ENCODE measurements at regions not wholly inside any gene's neighbourhood (a gene's known extent, or its start where the extent isn't known, plus 50 kb on each side); places are given as distances from the start of the nearest gene placed in this dataset.
A peak's percentile ranks its signal among the peaks of the same experiment; 100 is the strongest.

DNA sequence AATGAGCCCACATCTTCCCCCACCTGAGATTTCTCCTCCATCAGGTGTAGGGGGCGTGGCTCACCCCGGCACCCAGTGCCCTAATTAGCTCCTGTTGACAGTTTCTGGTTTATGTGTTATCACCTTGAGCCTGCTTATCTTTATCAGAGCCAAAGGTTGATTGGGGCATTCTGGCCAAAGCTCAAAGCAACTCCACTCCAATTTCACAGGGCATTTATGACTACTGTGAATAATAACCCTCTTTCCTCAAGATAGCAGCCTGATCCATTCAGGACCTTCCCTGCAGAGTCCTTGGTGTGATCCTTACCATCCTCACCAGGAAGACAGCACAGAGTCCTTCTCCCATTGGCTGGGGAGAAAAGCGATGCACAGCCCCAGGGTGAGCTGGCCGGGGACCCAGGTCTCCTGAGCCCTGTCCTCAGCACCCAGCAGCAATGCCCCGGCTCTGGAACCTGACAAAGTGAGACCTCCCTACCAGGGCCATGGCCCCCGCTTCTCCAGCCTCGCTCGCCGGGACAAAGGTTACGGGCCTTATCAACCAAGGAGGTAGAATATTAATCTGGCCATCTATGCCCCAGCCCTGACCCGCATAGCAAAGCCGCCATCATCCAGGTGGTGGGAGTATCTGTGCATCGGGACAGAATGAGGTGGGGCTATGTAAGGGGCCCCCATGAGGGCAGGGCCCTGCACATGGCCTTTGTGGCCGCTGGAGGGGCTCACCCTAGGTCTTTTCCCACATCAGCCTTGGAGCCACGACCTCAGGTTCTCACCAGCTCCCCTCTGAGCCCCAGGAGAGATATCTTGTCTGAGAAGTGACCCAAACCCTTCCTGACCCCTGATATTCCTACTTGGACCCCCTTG, 64.5 kb downstream of the ZFP36L2 start:
- no peaks in the 10 kb centered on the region for H3K79me2 ChIP-seq
- TF ChIP-seq, protein P1, sequence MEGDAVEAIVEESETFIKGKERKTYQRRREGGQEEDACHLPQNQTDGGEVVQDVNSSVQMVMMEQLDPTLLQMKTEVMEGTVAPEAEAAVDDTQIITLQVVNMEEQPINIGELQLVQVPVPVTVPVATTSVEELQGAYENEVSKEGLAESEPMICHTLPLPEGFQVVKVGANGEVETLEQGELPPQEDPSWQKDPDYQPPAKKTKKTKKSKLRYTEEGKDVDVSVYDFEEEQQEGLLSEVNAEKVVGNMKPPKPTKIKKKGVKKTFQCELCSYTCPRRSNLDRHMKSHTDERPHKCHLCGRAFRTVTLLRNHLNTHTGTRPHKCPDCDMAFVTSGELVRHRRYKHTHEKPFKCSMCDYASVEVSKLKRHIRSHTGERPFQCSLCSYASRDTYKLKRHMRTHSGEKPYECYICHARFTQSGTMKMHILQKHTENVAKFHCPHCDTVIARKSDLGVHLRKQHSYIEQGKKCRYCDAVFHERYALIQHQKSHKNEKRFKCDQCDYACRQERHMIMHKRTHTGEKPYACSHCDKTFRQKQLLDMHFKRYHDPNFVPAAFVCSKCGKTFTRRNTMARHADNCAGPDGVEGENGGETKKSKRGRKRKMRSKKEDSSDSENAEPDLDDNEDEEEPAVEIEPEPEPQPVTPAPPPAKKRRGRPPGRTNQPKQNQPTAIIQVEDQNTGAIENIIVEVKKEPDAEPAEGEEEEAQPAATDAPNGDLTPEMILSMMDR (IDR thresholded peaks at IDR 0.05) = no peak
- no peaks in the 10 kb centered on the region for H3K9me3 ChIP-seq (ENCODE audit: control insufficient read depth, low read length)
- no peak overlapping the region for H3K4me2 ChIP-seq (ENCODE audit: low read length)
- H3K9ac ChIP-seq = no peak overlapping the region
- no peaks in the 10 kb centered on the region for H3K36me3 ChIP-seq (ENCODE audit: control insufficient read depth, insufficient read depth, low read length)
- no peaks in the 10 kb centered on the region for H3K27me3 ChIP-seq (ENCODE audit: control insufficient read depth, insufficient read depth, low read length)
- no peak overlapping the region for H3K4me3 ChIP-seq (ENCODE audit: low read depth, low read length)
- H3K4me1 ChIP-seq = peaks cover 6% of the 10 kb centered on the region
- H3K27ac ChIP-seq = no peak overlapping the region
- no peak overlapping the region for H2AFZ ChIP-seq

DNA sequence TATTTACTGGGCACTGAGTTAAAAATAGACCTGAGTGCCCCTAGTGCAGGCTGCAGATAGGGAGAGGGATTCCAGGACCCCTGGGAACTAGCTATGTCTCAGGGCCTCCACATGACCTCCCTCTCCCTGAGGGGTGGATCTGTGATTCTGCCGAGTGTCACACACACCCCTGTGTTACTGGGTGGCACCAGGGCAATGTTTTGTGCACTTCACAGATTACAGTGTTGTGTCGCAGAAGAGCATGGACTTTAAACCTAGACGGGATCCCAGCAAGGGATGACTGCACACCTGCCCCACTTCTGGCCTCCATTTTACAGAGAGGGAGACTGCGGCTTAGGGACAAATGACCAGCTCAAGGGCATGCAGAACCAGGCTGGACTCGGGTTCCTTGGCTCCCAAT, 65.6 kb downstream of the ZFP36L2 start:
- TF ChIP-seq, protein P1 (IDR thresholded peaks at IDR 0.05) = no peak
- no peak overlapping the region for H3K4me3 ChIP-seq (ENCODE audit: low read depth, low read length)
- H3K79me2 ChIP-seq = no peaks in the 10 kb centered on the region
- H3K27me3 ChIP-seq (ENCODE audit: control insufficient read depth, insufficient read depth, low read length) = no peaks in the 10 kb centered on the region
- H3K36me3 ChIP-seq (ENCODE audit: control insufficient read depth, insufficient read depth, low read length) = no peaks in the 10 kb centered on the region
- no peak overlapping the region for H3K9ac ChIP-seq
- peaks cover 6% of the 10 kb centered on the region for H3K4me1 ChIP-seq
- H2AFZ ChIP-seq = no peak overlapping the region
- H3K4me2 ChIP-seq (ENCODE audit: low read length) = no peak overlapping the region
- H3K27ac ChIP-seq = no peak overlapping the region
- H3K9me3 ChIP-seq (ENCODE audit: control insufficient read depth, low read length) = no peaks in the 10 kb centered on the region

- H2AFZ ChIP-seq = no peak overlapping the region
- H3K9me3 ChIP-seq (ENCODE audit: control insufficient read depth, low read length) = no peaks in the 10 kb centered on the region
- no peaks in the 10 kb centered on the region for H3K27me3 ChIP-seq (ENCODE audit: control insufficient read depth, insufficient read depth, low read length)
- no peak overlapping the region for H3K4me3 ChIP-seq (ENCODE audit: low read depth, low read length)
- H3K79me2 ChIP-seq = no peaks in the 10 kb centered on the region
- H3K27ac ChIP-seq = no peak overlapping the region
- H3K4me1 ChIP-seq = peaks cover 6% of the 10 kb centered on the region
- no peak overlapping the region for H3K9ac ChIP-seq
- TF ChIP-seq, protein P1 (IDR thresholded peaks at IDR 0.05) = no peak
- H3K4me2 ChIP-seq (ENCODE audit: low read length) = no peak overlapping the region
- H3K36me3 ChIP-seq (ENCODE audit: control insufficient read depth, insufficient read depth, low read length) = no peaks in the 10 kb centered on the region
Observed at GRCh38 chr2:43159797-43160196, 66.6 kb downstream of the ZFP36L2 start.

DNA sequence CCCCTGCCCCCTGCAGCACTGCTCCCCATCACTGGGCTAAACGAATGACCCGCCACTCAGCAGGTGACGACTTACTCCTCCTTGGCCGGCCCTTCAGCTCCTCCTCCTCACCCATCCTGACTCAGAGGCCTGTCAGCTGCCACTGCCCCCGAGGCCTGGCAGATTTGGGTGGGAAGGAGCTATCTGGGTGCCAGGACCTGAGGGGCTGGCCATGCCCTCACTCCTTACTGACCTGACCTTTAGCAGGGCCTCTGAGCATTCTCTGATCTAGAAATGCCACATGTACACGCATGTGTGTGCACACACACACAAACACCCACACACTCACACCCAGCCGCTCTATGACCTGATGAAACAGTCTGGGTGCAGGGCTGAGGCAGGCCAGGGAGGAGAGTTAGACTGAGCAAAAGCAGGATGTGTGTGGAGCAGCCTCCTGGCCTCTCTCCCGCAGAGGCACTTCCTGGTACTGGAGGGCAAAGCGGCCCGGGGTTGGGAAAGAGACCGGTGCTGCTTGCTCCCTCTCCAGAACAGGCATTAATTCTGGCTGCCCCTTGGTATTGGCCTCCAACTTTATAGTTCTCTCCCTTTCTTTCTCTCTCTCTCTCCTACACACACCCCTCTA, 68.0 kb downstream of the ZFP36L2 start:
- Histone ChIP-seq H3K27ac (peak overlapping the region; percentile 4), H3K4me2 (ENCODE audit: low read length) (no peak overlapping the region), H3K4me1 (peaks cover 8% of the 10 kb centered on the region), H2AFZ (no peak overlapping the region), H3K27me3 (ENCODE audit: control insufficient read depth, insufficient read depth, low read length) (no peaks in the 10 kb centered on the region), H3K9ac (no peak overlapping the region), H3K9me3 (ENCODE audit: control insufficient read depth, low read length) (no peaks in the 10 kb centered on the region), H3K4me3 (ENCODE audit: low read depth, low read length) (no peak overlapping the region), H3K36me3 (ENCODE audit: control insufficient read depth, insufficient read depth, low read length) (no peaks in the 10 kb centered on the region), H3K79me2 (no peaks in the 10 kb centered on the region)
- TF ChIP-seq, protein P1 (IDR thresholded peaks at IDR 0.05) = no peak

Measured in parathyroid adenoma (tissue), 2 donors.